ENCODE measurements at regions not wholly inside any gene's neighbourhood (a gene's known extent, or its start where the extent isn't known, plus 50 kb on each side); places are given as distances from the start of the nearest gene placed in this dataset.
"Not testable (repeated sequence)": the region's sequence is repeated elsewhere in the genome, so short reads cannot be mapped to it uniquely, and the experiment has no call there.

DNA sequence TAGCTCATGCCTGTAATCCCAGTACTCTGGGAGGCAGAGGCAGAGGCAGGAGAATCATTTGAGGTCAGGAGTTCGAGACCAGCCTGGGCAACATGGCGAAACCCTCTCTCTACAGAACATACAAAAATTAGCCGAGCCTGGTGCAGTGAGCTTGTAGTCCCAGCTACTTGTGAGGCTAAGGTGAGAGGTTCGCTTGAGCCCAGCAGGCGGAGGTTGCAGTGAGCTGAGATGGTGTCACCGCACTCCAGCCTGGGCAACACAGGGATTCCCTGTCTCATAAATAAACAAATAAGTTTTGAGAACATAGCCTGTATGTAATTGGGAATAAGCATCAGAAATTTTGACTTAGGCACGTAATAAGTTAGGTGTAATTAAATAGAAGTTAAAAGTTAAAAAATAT is 971.7 kb upstream of the COX7C start:
- intact Hi-C loops (cut with DNase I) = no loop called here
- peak in 2 of 10 donors; percentile 42 to 68 for DNase-seq

DNA sequence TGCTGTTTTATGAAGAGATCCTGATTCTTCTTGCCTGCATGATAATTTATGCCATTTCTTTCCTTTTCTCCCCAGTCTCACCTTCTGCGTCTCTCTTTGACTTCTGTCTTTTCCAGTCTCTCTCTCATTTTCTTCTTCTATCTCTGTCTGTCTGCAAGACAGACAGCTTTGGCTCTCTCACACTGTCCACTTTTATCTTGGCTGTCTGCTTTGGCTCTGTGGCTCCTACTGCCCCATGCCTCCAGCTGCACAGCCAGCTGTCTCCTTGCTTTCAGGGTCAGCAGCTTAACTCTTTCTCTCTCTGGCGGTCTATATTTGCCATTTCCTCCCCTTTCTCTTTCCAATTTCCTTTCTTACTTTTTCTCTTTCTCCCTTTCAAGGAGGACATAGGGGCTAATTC is 971.1 kb upstream of the COX7C start:
- intact Hi-C loops (cut with DNase I) = no loop called here
- DNase-seq = no peak

DNA sequence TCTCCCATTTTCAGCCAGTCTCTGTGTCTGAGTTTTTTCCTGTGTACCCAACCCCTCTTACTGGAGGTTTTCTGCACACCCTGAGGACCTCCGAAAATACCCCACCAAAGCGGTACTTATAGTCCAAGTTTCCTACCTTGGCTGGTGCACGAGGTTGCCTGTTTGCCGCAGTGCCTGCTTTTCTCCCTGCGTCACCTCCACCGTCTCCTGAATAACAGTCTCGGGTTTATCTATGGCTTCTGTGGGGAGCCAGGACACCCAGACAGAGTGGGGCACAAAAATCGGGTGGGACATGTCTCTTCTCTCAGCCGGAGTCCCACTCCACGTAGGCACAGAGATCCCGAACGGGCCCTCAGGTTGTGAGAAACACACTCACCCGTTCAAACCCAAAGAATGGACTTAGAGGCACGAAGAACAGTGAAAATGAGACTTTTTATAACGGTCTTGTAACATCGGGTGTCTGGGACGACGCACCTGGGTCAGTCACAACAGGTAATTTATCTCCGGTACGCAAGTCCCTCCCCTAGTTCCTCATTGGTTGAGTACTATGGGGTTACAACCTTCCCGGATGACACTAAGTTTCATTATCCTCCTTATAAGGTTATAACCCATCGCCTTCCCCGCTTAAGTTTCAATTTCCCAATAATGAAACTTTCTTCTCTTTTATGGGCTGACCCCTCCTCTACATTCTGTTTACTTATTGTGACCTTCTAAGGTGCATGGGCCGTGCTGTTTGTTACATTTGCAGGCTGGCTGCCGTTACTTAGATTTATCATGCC is 970.2 kb upstream of the COX7C start:
- intact Hi-C loops (cut with DNase I) = no loop called here
- DNase-seq = peak in 1 of 10 donors; percentile 24

DNA sequence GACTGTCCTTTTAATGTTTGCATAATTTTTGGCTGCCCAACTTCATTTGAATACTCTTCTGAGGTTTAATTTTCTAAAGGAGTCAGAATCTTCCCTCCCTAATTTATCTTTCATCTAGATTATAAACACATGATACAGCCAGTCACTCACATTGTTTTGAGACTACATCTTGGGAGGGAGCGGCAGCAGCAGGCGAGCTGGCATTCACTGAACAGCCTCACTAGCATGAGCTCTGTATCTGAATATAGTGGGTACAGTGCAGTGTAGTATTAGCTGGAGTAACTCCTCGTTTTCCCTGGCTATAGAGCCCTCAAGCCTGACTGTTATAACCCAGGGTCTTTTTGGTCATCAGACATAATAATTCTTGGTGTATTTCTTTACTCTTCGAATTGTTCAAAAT is 969.2 kb upstream of the COX7C start:
- DNase-seq = no peak
- intact Hi-C loops (cut with DNase I) = no loop called here

DNA sequence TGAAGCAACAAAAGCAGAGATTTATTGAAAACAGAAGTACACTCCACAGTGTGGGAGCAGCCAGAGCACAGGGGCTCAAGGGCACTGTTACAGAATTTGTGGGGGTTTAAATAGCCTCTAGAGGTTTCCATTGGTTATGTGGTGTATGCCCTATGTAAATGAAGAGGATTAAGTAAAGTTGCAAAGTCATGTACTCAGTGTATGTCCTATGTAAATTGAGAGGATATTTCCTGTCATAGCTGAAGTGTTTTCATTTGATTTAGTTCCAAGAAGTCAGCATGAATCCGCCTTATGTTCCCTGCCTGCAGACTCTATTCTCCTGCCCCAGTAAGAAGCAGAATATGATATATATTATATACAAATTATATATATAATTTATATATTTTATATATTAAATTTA is 966.0 kb upstream of the COX7C start:
- DNase-seq = no peak
- intact Hi-C loops (cut with DNase I) = no loop called here

DNA sequence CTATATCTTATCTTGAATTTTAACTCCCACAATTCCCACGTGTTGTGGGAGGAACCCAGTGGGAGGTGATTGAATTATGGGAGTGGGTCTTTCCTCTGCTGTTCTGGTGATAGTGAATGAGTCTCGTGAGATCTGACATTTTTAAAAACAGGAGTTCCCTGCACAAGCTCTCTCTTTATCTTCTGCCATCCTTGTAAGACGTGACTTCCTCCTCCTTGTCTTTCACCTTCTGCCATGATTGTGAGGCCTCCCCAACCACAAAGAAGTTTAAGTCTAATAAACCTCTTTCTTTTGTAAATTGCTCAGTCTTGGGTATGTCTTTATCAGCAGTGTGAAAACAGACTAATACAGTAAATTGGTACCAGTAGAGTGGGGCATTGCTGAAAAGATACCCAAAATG is 963.6 kb upstream of the COX7C start:
- DNase-seq; intact Hi-C loops (cut with DNase I): not testable (repeated sequence)

DNA sequence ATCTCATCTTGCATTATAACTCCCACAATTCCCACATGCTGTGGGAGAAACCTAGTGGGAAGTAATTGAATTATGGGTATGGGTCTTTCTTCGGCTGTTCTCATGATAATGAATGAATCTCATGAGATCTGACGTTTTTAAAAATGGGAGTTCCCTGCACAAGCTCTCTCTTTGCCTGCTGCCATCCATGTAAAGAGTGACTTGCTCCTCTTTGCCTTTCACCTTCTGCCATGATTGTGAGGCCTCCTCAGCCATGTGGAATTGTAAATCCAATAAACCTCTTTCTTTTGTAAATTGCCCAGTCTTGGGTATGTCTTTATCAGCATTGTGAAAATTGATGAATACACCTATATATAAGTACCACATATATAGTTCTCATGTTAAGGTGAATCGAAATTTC is 961.7 kb upstream of the COX7C start:
- DNase-seq = no peak
- intact Hi-C loops (cut with DNase I) = no loop called here

DNA sequence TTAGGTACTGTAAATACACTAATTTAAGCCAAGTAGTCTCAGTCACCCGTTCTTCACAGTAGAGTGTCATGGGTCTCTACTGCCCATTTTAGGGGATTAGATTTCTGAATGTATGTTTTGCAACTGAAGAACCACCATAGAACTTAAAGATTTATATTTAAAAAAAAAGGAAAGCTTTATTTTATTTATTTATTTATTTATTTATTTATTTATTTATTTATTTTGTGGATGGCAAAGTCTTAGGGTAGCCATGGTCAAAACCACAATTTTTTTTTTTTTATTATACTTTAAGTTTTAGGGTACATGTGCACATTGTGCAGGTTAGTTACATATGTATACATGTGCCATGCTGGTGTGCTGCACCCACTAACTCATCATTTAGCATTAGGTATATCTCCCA is 960.4 kb upstream of the COX7C start:
- intact Hi-C loops (cut with DNase I); DNase-seq: not testable (repeated sequence)

DNA sequence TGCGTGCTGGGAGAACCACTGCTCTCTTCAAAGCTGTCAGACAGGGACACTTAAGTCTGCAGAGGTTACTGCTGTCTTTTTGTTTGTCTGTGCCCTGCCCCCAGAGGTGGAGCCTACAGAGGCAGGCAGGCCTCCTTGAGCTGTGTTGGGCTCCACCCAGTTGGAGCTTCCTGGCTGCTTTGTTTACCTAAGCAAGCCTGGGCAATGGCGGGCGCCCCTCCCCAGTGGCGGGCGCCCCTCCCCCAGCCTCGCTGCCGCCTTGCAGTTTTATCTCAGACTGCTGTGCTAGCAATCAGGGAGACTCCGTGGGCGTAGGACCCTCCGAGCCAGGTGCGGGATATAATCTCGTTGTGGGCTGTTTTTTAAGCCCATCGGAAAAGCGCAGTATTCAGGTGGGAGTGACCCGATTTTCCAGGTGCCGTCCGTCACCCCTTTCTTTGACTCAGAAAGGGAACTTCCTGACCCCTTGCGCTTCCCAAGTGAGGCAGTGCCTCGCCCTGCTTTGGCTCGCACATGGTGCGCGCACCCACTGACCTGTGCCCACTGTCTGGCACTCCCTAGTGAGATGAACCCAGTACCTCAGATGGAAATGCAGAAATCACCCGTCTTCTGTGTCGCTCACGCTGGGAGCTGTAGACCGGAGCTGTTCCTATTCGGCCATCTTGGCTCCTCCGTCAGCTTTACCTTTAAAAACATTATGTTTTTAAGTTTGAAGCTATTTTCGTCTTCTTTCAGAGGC is 954.6 kb upstream of the COX7C start:
- intact Hi-C loops (cut with DNase I); DNase-seq: not testable (repeated sequence)

DNA sequence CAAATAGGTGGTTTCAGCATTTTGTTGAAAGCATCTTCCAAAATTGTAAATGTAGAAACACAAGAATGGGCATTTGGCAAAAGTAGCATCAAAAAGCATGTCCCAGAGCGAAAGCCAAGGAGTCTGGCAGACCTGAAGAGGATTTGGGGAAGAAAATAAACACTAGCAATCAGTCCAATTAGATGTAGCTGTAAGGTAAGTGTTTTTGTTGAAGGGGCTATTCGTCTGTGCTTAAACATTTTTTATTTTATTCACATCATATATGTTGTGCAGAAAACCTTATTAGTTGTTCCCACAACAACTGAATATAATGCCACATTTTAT is 954.1 kb upstream of the COX7C start:
- intact Hi-C loops (cut with DNase I) = no loop called here
- DNase-seq = no peak

DNA sequence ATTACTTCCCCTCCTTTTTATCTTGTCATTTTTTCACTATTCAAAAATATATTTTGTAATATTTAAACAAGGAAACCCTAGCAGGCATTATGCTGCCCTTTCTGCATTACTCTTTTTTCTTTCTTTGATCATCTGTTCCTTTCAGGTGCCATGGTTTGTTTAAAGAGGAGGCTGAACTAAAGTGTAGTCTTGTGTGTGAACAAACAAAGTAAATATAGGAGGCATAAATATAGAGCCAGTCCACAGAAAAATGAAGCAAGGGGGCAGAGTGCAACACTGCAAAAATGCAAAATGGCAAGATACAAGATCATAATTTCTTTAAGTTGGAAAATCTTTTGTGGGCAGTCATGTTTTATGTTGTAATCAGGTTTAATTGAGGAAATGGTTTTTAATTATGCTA is 947.3 kb upstream of the COX7C start:
- intact Hi-C loops (cut with DNase I) = no loop called here

DNA sequence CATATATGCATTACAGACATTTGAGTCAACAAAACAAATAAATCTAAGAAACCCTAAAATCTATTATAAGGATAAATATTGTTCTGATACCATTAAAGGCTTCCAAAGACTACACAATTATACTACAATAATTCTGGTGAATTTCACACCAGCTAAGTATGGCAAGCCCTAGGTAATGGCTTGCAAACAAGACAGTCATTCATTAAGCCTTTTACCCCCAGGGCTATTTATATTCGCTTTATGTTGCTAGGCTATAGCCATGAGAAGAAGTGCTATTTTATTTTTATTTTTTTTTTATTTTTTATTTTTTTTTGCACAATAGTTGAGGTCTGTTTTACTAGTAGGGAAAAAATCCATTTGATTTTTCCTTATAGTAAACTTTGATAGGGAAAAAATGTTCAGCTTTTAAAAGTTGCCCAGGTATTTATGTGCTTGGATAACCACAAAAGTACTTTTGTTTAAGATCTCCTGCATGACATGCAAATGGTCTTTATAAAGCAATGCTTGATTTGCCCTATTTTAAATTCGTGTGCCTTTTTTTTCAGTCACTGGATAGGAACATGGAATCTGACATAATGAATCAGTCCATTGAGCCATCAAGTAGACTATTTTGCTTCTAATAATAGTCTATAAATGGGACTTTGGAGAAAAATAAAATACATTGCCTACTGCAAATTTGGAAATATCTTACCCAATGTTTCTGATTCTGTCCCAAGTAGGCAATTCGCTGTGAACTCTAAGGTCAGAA is 946.3 kb upstream of the COX7C start:
- intact Hi-C loops (cut with DNase I) = no loop called here
- DNase-seq = no peak

More for the DNA sequence above, 947.3 kb upstream of the COX7C start:
- DNase-seq = no peak

DNA sequence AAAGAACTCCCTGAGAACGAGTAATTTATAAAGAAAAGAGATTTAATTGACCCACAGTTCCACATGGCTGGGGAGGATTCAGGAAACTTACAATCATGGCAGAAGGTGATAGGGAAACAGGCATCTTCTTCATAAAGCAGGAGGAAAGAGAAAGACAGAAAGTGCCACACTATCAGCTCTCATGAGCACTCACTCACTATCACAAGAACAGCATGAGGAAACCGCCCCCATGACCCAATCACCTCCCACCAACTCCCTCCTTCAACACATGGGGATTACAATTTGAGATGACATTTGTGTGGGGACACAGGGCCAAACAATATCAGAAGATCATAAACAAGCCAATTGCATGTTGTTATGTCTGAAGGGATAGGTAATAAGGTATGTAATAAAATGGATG is 935.9 kb upstream of the COX7C start:
- intact Hi-C loops (cut with DNase I) = no loop called here
- DNase-seq = peak in 1 of 10 donors; percentile 48

DNA sequence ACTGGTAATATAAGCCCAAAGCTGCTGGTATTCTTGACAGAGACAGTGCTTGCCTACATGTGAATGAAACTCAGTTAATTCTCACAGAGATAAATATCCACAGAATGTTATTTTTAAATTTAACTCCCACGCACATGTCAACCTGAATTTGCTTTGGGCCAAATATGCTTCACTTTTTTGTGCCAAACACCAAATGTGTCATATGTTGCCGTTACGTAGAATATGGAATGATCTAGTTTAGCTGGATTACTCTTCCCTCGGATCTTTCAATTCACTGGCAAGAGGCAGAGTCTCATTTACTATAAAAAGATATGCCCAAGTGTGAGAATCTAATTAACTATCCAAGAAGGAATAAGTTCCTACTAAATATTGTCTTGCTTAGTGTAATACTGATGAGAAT is 933.4 kb upstream of the COX7C start:
- intact Hi-C loops (cut with DNase I) = no loop called here
- DNase-seq = no peak

DNA sequence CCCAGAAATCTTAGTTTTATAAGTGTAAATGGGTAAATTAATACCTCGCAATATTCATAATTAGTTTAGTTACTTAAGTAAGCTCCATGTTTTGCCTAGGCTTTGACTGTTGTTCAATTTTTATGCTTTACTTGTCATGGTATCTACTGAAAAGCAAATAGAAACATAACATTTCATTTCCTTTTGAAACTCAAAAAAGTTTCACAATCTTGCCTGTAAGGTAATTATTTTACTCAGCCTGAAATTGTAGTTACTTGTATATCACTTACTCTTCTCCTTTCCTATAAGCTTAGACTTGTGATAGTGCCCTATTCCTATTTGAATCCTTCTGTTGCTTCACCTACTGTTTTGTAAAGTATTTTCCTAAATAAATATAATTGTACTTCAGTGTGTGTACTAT is 914.4 kb upstream of the COX7C start:
- intact Hi-C loops (cut with DNase I) = no loop called here
- no peak for DNase-seq

DNA sequence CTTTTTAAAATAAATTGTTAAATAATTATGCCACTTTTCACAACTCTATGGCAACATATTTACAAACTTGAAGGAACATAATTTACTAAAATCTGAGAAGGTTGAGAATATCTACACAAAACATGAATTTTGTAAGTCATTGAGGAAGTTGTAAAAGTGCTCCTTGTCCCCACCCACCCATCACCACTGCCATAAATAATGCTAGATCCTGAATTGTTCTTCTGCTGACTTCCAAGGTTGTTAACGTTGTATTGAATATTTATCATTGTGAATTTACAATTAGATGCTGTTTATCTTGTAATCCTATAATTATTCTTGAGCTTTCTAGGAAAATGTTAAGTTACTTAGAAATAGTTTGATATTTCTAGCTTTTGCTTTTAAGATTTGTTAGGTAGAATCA is 908.0 kb upstream of the COX7C start:
- no peak for DNase-seq
- intact Hi-C loops (cut with DNase I) = no loop called here

DNA sequence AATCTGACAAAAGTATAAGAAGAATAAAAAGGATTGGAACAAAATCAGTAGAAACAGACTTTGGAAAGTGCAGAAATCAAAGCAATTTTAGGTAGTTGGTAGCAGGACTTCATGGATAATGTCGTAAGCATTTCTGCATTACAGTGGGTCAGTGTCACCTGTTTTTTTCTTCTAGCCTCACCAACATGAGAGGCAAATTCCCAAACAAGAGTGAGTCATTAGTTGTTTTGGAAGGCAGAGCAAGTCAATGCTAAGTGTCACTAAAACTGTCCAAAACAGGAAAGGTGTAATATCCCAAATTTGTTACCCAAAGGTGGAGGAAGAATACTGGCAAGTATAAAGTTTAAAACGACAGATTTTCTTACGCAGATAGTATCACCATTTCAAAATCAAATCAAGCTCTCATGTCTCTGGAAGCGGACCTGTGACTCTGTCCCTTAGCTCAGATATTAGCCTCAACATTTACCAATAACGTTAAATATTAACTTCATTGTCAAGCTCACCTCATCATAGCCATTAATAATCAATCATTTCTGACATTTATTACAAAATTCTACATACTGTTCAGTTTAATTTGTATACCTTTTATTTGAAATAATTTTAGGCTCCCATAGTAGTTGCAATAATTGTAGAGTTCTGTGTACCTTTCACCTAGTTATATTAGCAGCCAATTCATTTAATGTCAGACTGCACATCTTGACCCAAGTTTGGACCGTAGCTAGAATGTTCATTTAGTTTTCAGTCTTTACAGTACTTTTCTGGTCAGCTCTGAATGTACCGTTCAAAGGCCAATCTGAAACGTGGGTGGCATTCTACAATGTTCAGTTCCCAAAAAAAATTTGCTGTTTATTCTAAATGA is 901.2 kb upstream of the COX7C start:
- intact Hi-C loops (cut with DNase I) = no loop called here
- no peak for DNase-seq

DNA sequence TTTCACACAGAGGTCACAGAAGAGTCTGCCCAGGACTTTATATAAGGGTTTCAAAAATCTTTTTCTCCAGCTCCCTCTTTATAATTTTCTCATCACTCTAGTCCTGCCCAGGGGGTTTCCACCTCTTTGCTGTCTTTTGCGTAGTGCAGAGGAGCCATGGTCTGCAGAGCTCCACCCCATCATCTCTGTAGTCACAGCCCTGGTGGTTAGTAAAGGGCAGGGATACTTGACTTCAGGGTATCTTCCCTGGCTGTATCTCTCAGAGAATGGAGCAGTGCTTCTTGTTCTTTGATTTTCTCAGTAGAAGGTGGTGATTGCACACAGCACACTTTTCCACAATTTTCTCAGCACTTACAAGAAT is 900.6 kb upstream of the COX7C start:
- intact Hi-C loops (cut with DNase I) = no loop called here
- DNase-seq = no peak

DNA sequence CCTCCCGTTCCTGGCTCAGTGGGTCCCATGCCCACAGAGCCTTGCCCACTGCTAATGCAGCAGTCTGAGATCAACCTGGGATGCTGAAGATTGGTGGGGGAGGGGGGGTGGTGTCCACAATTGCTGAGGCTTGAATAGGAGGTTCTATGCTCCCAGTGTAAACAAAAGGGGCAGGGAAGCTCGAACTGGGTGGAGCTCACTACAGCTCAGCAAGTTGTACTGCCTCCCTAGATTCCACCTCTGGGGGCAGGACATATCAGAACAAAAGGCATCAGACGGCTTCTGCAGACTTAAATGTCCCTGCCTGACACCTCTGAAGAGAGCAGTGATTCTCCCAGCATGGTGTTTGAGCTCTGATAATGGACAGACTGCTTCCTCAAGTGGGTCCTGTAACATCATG is 885.6 kb upstream of the COX7C start:
- peak in 1 of 10 donors; percentile 24 for DNase-seq
- intact Hi-C loops (cut with DNase I) = no loop called here

DNA sequence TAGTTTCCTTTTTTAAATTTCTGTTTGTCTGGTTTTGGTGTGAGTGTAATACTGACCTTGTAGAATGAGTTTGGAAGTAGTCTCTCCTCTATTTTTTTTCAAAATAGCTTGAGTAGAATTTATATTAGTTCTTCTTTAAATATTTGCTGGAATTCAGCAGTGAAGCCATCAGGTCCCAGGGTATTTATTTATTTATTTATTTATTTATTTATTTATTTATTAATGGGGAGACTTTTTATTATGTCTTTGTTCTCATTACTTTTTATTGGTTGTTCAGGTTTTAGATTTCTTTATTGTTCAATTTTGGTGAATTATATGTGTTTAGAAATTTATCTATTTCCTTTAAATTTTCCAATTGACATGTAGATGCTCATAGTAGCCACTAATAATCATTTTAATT is 875.8 kb upstream of the COX7C start:
- intact Hi-C loops (cut with DNase I) = no loop called here
- DNase-seq = no peak

DNA sequence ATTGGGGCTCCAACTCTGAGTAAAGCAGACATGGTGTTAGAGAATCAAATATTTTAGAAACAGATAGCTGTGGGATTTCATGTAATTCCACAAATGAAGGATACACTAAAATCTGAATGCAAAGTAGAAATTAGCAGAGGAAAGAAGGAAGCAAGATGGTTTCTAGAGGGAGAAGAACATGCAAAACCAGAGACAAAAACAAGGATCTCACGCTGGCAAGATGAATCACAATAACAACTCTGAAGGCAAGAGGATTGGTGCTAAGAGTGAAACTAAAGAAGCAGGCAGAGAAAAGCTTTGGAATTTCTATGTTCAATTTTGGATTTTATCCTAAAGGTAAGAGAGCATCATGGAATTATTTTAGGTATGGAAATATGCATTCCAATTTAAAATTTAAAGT is 857.2 kb upstream of the COX7C start:
- DNase-seq = no peak
- intact Hi-C loops (cut with DNase I) = no loop called here
